Peyer's patch (tissue), 4 donors: ENCODE measurements at regions not wholly inside any gene's neighbourhood (a gene's known extent, or its start where the extent isn't known, plus 50 kb on each side); places are given as distances from the start of the nearest gene placed in this dataset.

Experiments
- DNase-seq, 3 donors: peaks; one replicate each; pipeline ENCODE4 v3.0.0-alpha.2; 2017 to 2019
- H3K27ac ChIP-seq, 4 donors: fragments of 200-600 bp; sonication (generic); one replicate each; pipeline ENCODE4 v1.5.1; 2016 to 2019
- H3K27me3 ChIP-seq, 2 donors: fragments of 200-600 bp; sonication (generic); one replicate each; pipeline ENCODE4 v1.5.1; 2019
- H3K36me3 ChIP-seq, 3 donors: fragments of 200-600 bp; sonication (generic); one replicate each; pipeline ENCODE4 v1.5.1; 2016 to 2019
- H3K4me1 ChIP-seq, 4 donors: fragments of 200-600 bp; sonication (generic); one replicate each; pipeline ENCODE4 v1.5.1; 2016 to 2019
- H3K4me3 ChIP-seq, 4 donors: fragments of 200-600 bp; sonication (generic); 1 replicate in 3 of 4; 2 replicates in 1 of 4; pipeline ENCODE4 v1.5.1; 2016 to 2019; ENCODE audit warnings: mild to moderate bottlenecking in 1 of 4
- H3K9me3 ChIP-seq, 4 donors: fragments of 200-600 bp; sonication (generic); one replicate each; pipeline ENCODE4 v1.5.1; 2016 to 2019; ENCODE audit warnings: mild to moderate bottlenecking in 1 of 4
- POLR2A ChIP-seq, 2 donors: fragments of 450-650 bp; IDR thresholded peaks; one replicate each; pipeline ENCODE4 v1.5.1; 2017; ENCODE audit warnings: antibody characterized with exemption in 2 of 2, mild to moderate bottlenecking in 2 of 2, moderate library complexity in 2 of 2
- TF ChIP-seq, protein P1 (sequence below), 6 experiments: fragments of 450-650 bp in 4 of 6; fragments of 200-600 bp in 2 of 6; sonication (generic) in 1 of 6; IDR thresholded peaks; one replicate each; pipeline ENCODE4 v1.5.1; 2017 to 2019; ENCODE audit warnings: antibody characterized with exemption in 6 of 6, mild to moderate bottlenecking in 3 of 6, moderate library complexity in 1 of 6

GRCh38 chr13:29664591-29664990 lies 69.1 kb upstream of the SLC7A1 start:
- no peaks in the 10 kb centered on the region for H3K36me3 ChIP-seq
- no peaks in the 10 kb centered on the region for H3K27me3 ChIP-seq
- no peak for DNase-seq
- H3K4me1 ChIP-seq = no peaks in the 10 kb centered on the region
- H3K9me3 ChIP-seq = peaks cover 0 to 4% (median 0%) of the 10 kb centered on the region in 4 donors
- TF ChIP-seq POLR2A (IDR thresholded peaks at IDR 0.05) = no peak
- TF ChIP-seq, protein P1, sequence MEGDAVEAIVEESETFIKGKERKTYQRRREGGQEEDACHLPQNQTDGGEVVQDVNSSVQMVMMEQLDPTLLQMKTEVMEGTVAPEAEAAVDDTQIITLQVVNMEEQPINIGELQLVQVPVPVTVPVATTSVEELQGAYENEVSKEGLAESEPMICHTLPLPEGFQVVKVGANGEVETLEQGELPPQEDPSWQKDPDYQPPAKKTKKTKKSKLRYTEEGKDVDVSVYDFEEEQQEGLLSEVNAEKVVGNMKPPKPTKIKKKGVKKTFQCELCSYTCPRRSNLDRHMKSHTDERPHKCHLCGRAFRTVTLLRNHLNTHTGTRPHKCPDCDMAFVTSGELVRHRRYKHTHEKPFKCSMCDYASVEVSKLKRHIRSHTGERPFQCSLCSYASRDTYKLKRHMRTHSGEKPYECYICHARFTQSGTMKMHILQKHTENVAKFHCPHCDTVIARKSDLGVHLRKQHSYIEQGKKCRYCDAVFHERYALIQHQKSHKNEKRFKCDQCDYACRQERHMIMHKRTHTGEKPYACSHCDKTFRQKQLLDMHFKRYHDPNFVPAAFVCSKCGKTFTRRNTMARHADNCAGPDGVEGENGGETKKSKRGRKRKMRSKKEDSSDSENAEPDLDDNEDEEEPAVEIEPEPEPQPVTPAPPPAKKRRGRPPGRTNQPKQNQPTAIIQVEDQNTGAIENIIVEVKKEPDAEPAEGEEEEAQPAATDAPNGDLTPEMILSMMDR (IDR thresholded peaks at IDR 0.05) = no peak
- no peak overlapping the region for H3K27ac ChIP-seq
- no peak overlapping the region for H3K4me3 ChIP-seq

GRCh38 chr13:29654843-29655547 lies 59.5 kb upstream of the SLC7A1 start:
- TF ChIP-seq, protein P1 (IDR thresholded peaks at IDR 0.05) = no peak
- Histone ChIP-seq H3K4me1 (no peaks in the 10 kb centered on the region), H3K27ac (no peak overlapping the region), H3K4me3 (no peak overlapping the region), H3K27me3 (no peaks in the 10 kb centered on the region), H3K9me3 (no peaks in the 10 kb centered on the region), H3K36me3 (no peaks in the 10 kb centered on the region)
- no peak for DNase-seq

GRCh38 chr13:29654384-29654783 lies 58.9 kb upstream of the SLC7A1 start:
- TF ChIP-seq POLR2A (IDR thresholded peaks at IDR 0.05) = no peak
- TF ChIP-seq, protein P1 (IDR thresholded peaks at IDR 0.05) = no peak
- no peaks in the 10 kb centered on the region for H3K36me3 ChIP-seq
- no peaks in the 10 kb centered on the region for H3K4me1 ChIP-seq
- no peak for DNase-seq
- H3K9me3 ChIP-seq = no peaks in the 10 kb centered on the region
- no peaks in the 10 kb centered on the region for H3K27me3 ChIP-seq
- no peak overlapping the region for H3K27ac ChIP-seq
- no peak overlapping the region for H3K4me3 ChIP-seq

GRCh38 chr13:29648760-29649159 lies 53.3 kb upstream of the SLC7A1 start:
- H3K4me1 ChIP-seq = no peaks in the 10 kb centered on the region
- H3K27ac ChIP-seq = no peak overlapping the region
- TF ChIP-seq, protein P1 (IDR thresholded peaks at IDR 0.05) = no peak
- no peak for TF ChIP-seq POLR2A (IDR thresholded peaks at IDR 0.05)
- H3K27me3 ChIP-seq = no peaks in the 10 kb centered on the region
- H3K4me3 ChIP-seq = no peak overlapping the region
- no peak for DNase-seq
- H3K9me3 ChIP-seq = no peaks in the 10 kb centered on the region
- H3K36me3 ChIP-seq = no peaks in the 10 kb centered on the region
